HuH-7 (cell line): ENCODE measurements at regions not wholly inside any gene's neighbourhood (a gene's known extent, or its start where the extent isn't known, plus 50 kb on each side); places are given as distances from the start of the nearest gene placed in this dataset.

Source experiments
- DNase-seq: peaks from one replicate; pipeline ENCODE4 v3.0.0; 2011; ENCODE audit warnings: low spot score

DNA sequence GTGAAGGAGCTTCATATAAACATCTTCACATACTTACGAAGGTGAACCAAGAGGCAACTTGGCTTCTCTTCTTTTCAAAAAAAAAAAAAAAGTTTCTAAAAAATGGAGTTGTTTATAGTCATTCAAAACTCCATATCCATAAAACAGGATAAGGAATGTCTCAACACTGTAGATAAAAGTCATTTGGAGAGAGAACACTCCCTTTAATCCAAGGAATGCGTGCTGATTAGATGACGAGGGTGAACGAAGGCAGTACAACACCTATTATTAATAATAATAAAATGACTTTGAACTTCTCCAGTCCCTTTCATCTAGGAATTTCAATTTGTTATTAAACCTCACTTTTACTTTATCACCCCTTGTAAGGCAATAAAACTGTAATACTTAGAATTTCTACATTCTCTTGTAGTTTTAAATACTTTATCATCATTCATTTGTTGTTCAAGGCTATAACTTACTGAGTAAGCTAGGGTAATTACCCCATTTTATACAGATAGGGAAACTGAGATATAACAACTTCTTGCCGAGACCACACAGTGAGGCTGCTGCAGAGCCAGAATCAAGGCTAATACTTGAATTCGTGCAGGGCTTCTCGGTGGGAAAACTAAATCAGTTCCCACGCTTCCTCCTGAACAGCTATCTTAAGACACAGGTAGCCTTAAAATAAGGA is 377.1 kb downstream of the EFNA5 start:
- no peak for DNase-seq

DNA sequence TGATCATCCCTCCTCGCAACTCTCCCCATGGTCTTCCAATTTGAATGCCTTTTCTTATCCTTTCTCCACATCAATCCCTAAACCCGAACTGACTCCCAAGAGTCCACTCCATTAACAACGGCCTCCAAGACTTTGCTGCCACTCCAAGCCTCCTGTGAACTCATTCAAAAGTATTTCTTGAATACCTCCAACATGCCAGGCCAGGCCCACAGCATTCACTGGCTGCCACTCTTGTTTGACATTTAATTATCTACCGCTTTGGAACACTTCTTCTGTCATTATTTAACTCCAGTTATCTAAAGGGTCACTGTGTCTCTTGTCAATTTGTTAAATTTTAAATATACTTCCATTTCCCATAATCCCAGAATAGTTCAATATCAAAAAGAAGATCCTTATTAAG is 378.9 kb downstream of the EFNA5 start:
- no peak for DNase-seq

DNA sequence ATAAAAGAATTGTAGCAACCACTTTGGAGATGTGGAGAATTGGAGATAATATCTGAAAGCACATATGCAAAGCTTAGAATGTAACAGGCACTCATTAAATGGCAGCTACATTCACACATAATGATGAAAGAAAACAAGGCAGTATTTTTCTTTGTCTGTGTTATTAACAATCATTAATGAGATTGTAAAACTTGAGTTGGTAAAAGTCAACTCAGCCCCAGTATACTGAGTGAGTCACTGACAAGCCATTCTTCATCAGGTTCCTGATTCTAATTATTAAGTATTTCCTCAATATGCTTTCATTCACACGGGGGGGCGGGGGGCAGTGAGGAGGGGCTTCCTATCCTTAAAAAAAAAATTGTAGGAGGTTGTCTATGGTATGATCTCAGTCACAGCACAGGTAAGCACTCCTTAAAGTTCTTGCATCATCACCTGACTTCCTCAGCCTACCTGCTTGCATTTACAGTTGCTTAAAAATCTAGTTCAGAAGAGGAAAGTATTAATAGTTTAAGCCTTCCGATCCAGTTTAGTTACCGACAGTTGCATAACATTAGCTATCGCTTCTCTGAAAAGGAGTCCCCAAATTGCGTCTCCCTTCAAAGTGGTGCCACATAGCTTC is 379.8 kb downstream of the EFNA5 start:
- no peak for DNase-seq

DNA sequence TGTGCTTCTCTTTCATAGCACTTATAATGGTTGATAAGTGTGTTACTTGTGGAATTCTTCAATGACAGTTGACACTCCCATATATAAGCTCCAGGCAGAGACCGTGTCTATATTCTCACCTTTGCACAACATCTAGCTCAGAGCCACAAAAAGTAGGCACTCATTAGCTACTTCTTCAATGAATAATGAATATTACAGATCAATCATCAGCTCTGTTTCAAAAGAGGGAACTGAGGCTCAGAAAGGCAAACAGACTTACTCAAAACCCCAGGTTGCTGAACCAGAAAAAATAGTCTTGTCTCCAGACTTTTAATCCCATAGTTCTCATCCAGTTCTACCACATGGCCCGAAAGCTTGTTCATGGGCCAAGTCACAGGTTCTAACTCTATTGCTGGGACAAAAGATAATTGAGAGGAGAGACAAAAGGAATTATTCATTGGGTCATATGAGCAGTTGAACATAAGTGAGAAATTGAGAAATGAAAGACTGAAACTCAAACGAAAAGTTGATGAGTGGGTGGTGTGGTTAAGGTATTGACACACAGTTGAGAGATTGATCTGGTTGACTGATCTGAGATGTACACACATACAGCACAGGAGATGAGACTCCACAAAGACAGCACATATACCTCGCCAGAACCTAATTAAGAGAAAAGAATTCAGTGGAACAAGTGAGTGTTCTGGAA is 381.6 kb downstream of the EFNA5 start:
- no peak for DNase-seq

DNA sequence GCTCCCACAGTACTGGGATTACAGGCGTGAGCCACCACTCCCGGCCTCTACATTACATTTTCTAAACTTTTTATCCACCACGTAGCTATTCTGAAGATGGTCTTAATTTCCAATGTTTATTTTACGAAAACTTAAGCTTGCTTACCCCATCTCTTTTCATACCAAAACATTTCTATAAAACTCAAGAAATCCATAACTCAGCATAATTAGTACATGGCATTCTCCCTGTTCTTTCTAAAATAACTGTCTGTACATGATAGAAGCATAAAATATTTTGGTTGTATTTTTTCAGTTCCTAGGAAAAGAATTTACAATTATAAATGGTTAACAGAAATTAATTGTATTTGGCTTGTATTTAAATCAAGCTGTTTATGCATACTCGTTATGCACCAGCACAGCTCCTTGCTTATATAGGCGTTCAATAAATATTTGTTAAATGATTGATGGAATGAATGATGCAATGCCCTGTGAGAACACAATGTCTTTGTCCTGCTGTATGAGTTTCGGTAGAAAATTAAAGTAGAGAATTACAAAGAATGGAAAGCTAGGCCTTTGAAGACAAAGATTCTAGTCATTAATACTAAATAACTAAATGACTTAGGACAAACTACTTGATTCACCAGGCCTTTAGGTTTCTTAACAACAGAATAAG is 384.2 kb downstream of the EFNA5 start:
- no peak for DNase-seq

DNA sequence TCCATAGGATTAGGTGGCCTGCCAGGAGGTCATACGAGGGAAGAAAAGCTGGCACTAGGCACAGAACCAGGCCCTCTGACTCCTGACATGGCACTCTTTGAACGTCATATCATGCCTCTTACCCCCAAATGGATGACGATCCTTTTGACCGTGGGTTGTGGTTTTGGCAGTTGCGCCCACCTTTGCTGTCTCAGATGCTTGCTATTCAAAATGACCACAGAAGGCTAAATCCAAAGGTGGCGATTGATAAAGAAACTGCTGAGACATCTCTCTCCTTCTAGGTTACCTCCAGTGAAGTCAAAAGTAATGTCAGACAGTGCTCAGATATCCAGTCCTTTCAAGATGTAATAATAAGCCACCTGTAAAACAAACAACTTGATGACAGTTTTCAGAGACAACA is 385.0 kb downstream of the EFNA5 start:
- DNase-seq, result no peak

DNA sequence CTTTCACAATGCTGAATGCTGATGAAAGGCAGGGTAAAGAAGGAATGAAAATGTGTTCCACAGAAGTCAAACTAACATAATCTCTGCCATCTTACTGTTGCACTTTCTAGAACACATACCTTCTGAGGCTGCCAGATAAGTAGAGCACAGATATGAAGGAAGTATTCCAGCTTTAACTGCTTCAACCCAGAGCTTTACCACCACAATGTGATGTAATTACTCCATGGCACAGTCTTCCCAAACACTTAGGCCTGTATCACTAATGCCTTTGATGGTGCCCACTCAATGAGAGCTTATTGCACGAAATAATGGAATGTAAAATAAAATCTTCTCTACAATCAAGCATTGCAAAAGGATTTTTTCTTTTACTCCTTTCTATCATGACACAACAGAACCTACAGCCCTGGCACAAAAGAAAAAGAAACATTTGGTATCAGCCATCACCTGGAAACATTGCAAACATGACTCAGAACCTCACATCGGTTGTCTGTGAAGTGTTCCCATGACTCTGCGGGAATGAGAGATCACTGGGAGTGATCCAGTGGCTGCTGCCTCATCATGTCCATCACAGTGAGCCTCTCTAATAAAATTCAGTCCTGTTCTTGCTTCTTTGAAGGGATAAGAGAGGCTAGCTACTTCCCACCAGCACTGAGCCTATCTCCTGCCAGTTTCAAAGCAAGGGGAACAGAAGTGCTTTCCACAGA is 385.8 kb downstream of the EFNA5 start:
- DNase-seq, result no peak

DNA sequence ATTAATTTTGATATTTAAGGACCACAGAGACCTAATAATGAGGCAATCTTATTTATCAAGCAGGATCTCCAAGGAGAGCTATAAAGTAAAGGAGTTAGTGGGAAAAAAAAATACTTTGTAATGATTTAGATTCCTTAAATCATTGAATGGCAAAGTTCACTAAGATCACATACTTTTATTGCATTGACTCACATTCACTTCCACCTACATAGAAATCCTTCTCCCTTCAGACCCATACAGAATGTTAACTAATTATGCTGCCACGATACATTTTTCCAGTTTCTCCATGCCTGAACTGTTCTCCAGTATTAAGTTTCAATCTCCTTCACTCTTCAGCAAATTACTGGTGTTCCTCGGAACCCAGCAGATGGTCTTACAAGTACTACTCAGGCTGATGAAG is 388.7 kb downstream of the EFNA5 start:
- no peak for DNase-seq

DNA sequence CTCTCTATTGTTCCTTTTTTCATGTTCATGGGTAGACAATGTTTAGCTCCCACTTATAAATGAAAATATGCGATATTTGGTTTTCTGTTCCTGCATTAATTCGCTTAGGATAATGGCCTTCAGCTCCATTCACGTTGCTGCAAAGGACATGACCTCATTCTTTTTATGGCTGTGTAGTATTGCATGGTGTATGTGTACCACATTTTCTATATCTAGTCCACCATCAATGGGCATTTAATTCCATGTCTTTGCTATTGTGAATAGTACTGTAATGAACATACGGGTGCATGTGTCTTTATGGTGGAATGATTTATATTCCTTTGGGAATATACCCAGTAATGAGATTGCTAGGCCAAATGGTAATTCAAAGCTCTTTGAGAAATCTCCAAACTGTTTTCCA is 392.0 kb downstream of the EFNA5 start:
- no peak for DNase-seq

DNA sequence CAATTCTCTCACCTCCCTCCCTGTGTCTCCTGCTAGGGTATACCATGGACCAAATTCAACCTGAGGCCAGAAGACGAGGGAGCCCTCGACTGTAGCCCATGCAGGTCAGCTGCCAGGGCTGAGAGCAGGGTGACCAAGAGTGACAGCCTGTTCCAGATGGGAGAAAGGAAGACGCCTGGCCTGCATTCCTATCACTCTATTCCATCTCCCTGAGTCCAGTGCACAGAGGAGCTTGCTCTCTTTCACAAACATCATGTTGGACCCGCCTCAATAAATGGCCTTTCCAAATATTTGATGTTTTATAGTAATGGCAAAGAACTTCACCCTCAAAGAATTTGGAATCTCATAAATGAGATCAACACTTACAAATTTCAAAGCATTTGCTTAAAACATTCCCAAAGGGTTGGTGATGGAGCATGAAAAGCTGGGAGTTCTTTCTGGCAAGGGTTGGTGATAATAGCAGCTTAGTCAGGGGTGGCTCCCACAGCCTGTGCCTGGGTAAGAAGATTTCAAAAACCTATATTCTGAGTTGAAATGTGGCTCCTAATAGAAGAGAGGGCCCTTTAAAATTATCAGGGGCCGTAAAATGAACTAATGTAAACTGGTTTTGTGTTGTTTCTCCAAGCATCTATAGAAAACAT is 393.1 kb downstream of the EFNA5 start:
- DNase-seq, result no peak

DNA sequence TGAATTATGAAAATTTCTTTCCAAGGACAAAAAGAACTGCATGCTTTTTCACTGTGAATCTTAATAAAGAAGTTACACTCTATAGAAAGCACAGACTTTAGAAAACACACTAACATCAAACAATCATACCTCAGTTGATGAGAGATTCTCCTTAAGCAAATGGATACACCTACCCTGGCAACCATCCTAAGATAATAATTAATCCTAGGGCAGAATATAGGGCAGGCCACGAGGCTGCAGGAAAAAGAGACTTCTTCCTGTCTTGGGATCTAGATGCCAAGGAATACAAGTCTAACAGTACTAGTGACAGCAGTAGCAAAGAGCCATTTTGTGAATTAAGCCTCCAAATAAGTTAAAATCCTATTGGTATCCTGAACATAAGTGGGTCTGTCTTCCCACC is 395.4 kb downstream of the EFNA5 start:
- no peak for DNase-seq

DNA sequence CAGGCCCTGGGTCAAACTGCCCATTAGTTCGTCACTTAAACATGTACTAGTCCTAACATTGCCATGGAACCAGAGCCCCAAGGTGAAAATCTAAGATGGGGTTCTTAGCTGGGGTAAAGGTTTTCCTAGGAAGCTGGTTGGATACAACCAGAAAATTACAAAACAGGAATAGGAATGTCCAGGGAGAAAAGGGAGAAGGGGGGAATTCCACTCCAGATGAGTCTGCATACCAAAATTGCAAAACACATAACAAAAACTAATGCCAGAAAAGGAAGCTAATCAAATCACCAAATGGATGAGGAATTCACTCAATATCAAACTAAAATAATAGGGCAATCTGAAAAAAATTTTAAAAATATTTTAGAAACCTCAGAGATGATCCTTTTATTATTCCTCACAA is 396.2 kb downstream of the EFNA5 start:
- DNase-seq, result no peak

DNA sequence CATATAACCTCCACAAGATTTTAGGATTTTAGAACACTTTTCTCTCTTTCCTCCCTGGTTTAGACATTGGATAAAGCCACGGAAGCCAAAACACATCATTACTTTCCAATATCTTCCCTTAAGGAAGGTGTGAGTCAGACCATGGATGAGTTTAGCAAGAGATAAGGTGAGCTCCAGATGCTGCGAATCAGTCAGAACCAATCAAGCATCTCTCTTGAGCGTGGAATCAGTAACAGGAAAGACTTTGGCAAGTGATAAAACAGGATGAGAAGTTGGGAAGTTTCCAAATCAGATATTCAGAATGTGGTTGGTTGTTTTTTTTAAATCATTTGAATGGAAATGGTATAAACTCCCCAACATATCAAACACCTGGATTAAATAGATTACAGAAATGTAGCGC is 397.8 kb downstream of the EFNA5 start:
- no peak for DNase-seq

DNA sequence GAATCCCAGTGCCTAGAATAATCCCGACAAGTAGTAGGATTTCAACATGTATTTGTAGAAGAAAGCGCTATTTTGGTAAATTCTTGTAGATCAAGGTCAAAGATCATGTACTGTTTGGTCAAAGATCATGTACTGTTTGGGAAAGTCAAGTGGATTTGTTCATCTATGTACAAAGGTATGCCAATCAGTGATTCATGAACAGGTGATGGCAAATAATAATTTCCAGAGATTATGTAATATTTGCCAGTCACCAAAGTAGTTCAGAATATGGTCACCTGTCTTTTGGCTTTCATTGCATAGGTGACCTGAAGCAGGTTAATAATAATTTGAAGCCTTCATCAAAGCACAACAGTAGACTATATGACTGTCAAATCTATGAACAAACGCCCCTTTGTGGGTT is 398.2 kb downstream of the EFNA5 start:
- DNase-seq, result no peak

DNA sequence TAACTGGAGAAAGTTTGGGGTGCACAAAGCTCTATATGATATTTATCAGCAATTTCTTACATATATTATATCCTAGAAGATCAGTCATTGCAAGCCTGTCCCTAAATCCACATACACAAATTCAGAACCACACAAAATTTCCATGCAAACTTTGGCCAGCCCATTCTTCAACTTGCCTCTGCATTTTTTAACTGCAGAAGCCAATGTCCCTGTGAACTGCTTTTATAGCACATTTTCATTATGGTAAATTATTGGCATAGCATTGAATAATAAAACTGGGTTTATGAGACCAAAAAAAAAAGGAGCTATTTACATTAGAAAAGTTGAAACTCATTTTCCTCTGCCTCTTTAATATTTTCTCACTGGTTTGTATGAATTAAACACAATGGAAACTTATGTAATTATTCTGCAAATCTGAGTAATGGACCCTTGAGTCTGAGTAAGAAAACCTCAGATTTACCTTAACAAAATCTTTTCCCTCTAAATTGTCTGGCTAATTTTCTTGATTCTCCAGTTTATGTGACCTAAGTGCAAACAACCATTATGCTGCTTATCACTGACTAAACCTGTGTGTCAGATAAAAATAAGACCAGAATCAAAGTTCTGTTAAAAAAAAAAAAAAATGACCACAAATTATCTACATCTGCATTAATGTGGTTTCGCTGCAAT is 398.9 kb downstream of the EFNA5 start:
- no peak for DNase-seq

DNA sequence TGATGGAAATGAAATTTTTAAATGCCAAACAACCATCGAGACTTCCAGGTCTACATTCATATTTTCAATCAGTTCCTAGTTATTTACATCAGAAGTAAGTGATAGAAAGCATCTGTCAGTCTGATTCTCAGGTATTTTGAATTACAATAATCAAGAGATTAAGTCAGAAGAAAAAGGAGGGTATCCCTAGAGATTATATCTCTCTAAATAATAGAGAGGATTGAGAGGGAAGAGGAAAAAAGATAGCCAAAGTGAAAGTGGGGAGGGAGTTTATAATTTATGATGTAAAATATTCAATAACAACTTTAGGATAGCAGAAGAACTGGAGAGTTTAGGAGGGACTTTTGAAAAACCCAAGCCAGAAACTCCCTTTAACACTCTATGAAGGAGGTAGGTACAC is 400.2 kb downstream of the EFNA5 start:
- DNase-seq, result no peak

DNA sequence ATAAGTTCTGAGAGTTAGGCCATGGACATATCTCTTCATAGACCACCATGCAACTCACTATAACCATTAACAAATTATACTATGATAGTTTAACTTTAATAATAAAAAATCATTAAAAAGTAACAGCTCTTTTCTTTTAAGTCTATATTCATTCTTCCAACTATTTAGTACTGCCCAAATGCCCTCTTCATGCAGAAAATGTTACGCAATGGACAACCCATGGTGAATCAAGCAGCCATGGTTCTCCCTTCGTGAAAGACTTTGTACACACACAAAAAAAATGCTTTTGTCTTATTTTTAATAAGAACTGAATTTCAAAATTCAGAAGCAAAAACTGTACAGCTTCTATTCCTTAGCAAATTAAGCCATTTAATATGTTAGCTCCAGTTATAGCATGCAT is 401.1 kb downstream of the EFNA5 start:
- no peak for DNase-seq

DNA sequence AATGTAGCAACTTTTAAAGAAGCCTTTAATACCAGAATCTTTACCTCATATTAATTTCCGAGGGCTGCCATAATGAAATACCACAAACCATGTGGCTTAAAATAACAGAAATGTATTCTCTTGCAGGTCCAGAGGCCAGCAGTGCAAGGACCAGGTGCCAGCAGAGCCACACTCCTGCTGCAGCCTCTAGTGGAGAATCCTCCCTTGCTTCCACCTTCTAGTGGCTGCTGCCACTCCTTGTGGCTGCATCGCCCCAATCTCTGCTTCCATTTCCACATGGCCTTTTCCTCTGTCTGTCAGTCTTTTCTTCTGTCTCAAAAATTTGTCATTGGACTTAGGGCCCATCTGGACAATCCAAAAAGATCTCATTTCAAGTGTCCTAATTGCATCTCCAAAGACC is 401.5 kb downstream of the EFNA5 start:
- no peak for DNase-seq

DNA sequence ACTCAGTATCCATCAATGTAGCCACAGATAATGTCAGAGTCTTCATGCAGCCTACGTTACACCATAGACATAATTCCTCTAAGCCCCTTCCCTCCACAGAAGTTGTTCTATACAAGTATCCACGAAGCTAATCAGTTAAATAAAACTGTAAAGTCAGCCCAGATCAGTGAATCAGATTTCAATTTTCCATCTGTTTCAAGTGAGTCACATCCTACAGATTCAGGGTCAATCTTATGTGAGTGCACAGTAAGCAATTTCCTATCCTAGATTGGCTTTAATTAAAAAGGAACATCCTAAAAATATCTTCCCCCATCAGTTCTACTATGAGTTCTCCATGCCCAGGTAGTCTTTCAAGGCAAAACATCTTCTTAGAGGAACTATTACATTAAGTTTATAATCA is 402.5 kb downstream of the EFNA5 start:
- DNase-seq, result no peak

DNA sequence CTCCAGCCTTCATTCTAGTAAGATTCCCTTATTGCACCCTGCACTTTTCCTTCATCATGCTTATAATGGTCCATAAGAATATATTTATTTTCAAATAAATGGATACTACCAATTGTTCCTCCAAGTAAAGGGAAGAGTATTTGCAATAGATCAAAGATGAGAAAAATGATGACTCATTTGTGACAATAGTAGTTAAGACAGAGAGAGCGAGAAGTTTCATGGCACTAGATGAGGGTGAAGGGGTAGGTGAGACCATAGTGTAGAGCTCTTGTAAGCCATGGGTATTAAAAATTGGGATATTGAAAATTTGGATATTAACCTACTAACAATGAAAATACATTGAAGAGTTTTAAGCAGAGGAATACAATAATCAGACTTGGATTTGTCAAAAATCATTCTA is 404.6 kb downstream of the EFNA5 start:
- DNase-seq, result no peak

DNA sequence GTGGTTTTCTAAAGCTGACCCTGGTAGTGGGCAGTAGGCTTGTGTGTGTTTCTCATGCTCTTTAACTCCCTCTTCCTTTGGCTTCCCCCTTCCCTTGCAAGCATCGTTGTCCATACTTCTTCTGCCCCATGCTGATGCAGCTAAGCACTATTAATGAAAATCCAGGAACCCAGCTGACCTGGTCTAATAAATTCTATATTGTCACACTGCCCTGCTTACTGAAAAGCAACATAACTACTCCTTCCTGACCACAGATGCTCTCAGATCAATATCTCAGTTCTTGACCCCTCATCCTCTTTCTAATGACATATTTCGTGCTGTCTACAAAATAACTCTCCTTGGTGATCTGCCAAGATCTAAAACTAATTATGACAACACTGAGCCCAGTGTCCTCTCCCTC is 405.5 kb downstream of the EFNA5 start:
- no peak for DNase-seq
